ENCODE measurements at regions not wholly inside any gene's neighbourhood (a gene's known extent, or its start where the extent isn't known, plus 50 kb on each side); places are given as distances from the start of the nearest gene placed in this dataset.

GRCh38 chr3:88997260-88997659, 110.2 kb upstream of the EPHA3 start:
- no peak for DNase-seq (ENCODE audit: low spot score)
- intact Hi-C loops (cut with DNase I), result no loop called here

GRCh38 chr3:89000886-89001285, 106.5 kb upstream of the EPHA3 start:
- Histone ChIP-seq H3K9me3 (no peaks in the 10 kb centered on the region), H3K27me3 (replicated peaks; ENCODE audit: insufficient read depth) (no peaks in the 10 kb centered on the region), H3K4me1 (replicated peaks) (no peaks in the 10 kb centered on the region), H3K36me3 (no peaks in the 10 kb centered on the region), H3K4me3 (no peak overlapping the region), H3K27ac (no peak overlapping the region)
- TF ChIP-seq CTCF (IDR thresholded peaks at IDR 0.05) (no peak), POLR2AphosphoS5 (IDR thresholded peaks at IDR 0.05) (no peak), POLR2A (IDR thresholded peaks at IDR 0.05) (no peak)
- WGBS, result 18% methylated on average over 1 of the region's 1 CpG
- intact Hi-C loops (cut with DNase I), result no loop called here
- DNase-seq (ENCODE audit: low spot score), result no peak

More at GRCh38 chr3:88997260-88997659, 110.2 kb upstream of the EPHA3 start:
- TF ChIP-seq POLR2AphosphoS5 (IDR thresholded peaks at IDR 0.05) (no peak), CTCF (IDR thresholded peaks at IDR 0.05) (no peak), POLR2A (IDR thresholded peaks at IDR 0.05) (no peak)
- no peaks in the 10 kb centered on the region for H3K4me1 ChIP-seq (replicated peaks)
- no peaks in the 10 kb centered on the region for H3K36me3 ChIP-seq
- no peak overlapping the region for H3K4me3 ChIP-seq
- H3K27ac ChIP-seq, result no peak overlapping the region
- 35% methylated on average over 3 of the region's 3 CpGs for WGBS
- no peaks in the 10 kb centered on the region for H3K27me3 ChIP-seq (replicated peaks; ENCODE audit: insufficient read depth)
- H3K9me3 ChIP-seq, result no peaks in the 10 kb centered on the region

- 65% methylated on average over 5 of the region's 5 CpGs for WGBS
- Histone ChIP-seq H3K4me1 (replicated peaks) (no peaks in the 10 kb centered on the region), H3K27ac (no peak overlapping the region), H3K9me3 (no peaks in the 10 kb centered on the region), H3K4me3 (no peak overlapping the region), H3K27me3 (replicated peaks; ENCODE audit: insufficient read depth) (no peaks in the 10 kb centered on the region), H3K36me3 (no peaks in the 10 kb centered on the region)
- no peak for DNase-seq (ENCODE audit: low spot score)
- TF ChIP-seq POLR2A (IDR thresholded peaks at IDR 0.05) (no peak), POLR2AphosphoS5 (IDR thresholded peaks at IDR 0.05) (no peak), CTCF (IDR thresholded peaks at IDR 0.05) (no peak)
- intact Hi-C loops (cut with DNase I), result no loop called here
Observed at GRCh38 chr3:89002191-89002590, 105.2 kb upstream of the EPHA3 start.

- TF ChIP-seq POLR2AphosphoS5 (IDR thresholded peaks at IDR 0.05) (no peak), CTCF (IDR thresholded peaks at IDR 0.05) (no peak), POLR2A (IDR thresholded peaks at IDR 0.05) (no peak)
- 80% methylated on average over 3 of the region's 3 CpGs for WGBS
- H3K4me3 ChIP-seq, result no peak overlapping the region
- H3K4me1 ChIP-seq (replicated peaks), result no peaks in the 10 kb centered on the region
- no peaks in the 10 kb centered on the region for H3K27me3 ChIP-seq (replicated peaks; ENCODE audit: insufficient read depth)
- intact Hi-C loops (cut with DNase I), result no loop called here
- H3K27ac ChIP-seq, result no peak overlapping the region
- DNase-seq (ENCODE audit: low spot score), result no peak
- H3K9me3 ChIP-seq, result no peaks in the 10 kb centered on the region
- H3K36me3 ChIP-seq, result no peaks in the 10 kb centered on the region
Observed at GRCh38 chr3:89013536-89013935, 93.9 kb upstream of the EPHA3 start.

GRCh38 chr3:89017531-89017930, 89.9 kb upstream of the EPHA3 start:
- H3K4me3 ChIP-seq, result no peak overlapping the region
- TF ChIP-seq CTCF (IDR thresholded peaks at IDR 0.05), result no peak
- no peaks in the 10 kb centered on the region for H3K27me3 ChIP-seq (replicated peaks; ENCODE audit: insufficient read depth)
- H3K27ac ChIP-seq, result no peak overlapping the region
- intact Hi-C loops (cut with DNase I), result no loop called here
- no peaks in the 10 kb centered on the region for H3K9me3 ChIP-seq
- no peaks in the 10 kb centered on the region for H3K4me1 ChIP-seq (replicated peaks)
- H3K36me3 ChIP-seq, result no peaks in the 10 kb centered on the region
- WGBS, result 92% methylated on average over 1 of the region's 1 CpG
- DNase-seq (ENCODE audit: low spot score), result no peak

All from prostate gland (tissue), 2 donors.